Hepatic stellate cell (primary cell): ENCODE measurements at regions not wholly inside any gene's neighbourhood (a gene's known extent, or its start where the extent isn't known, plus 50 kb on each side); places are given as distances from the start of the nearest gene placed in this dataset.

ENCODE experiments used
- DNase-seq: peaks from one replicate; pipeline ENCODE4 v3.0.0; 2011; ENCODE audit warnings: low spot score

DNA sequence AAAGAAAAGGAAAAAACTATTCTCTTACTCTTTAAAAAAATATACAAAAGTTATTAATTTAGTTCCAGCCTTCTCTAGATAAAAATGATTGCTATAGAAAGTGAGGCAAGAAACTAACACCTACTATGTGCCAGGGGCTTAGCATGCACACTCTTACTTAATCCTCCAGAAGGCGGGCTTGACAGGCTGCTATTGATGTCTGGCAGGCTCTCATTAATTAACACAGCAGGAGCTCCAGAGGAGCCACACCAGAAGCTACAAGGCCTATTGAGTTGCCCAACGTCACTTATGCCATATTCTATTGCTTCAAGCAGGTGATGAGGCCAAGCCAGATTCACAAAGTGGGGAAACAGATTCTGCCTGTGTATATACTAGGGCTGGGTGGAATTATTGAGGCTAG, 54.6 kb upstream of the CLINT1 start:
- no peak for DNase-seq

DNA sequence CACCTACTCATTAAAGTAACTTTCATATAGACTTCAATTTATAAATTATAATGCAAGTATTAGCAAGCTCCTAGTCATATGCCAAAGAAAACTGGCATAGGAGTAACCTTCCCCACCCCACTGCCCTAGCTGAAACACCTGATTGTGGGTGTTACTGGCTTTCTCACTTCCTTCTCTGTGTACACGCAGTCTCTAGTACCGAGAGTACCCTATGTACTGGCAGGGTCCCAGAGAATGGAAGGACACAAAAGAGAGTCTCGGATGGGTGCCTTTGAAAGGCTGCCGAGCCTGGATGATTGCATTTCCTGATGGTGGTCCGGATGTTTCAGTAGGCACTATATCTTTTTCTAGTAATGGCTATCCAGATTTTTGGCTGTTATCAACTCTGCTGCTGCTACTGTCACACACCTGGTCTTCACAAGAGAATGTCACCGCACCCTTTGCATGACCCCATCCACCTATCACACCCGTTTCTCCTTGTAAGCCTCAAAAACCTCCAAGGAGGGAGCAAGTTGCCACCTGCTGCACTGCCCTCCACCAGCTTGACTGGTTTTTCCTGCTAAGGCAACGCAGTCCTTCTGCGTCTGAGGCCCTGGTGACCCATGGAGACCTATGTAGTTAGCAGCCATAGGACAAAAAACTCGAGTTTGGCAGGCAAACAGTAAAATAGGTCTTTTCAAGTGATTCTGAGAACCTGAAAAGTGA, 53.8 kb upstream of the CLINT1 start:
- DNase-seq, result no peak

DNA sequence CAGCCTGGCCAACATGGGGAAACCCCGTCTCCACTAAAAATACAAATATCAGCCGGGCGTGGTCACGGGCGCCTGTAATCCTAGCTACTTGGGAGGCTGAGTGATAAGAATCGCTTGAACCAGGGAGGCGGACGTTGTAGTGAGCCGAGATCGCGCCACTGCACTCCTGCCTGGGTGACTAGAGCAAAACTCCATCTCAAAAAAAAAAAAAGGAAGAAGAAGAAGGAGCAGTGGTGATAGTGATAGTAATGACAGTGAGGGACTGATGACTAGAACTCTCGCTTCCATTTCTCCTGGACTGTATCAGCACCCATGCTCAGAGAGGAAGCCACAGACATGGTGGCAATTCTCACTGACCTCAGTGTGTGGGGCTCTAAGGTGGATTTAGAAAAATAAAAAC, 52.6 kb upstream of the CLINT1 start:
- DNase-seq, result no peak
